Posterior cingulate gyrus (tissue), 11 donors: ENCODE measurements at regions not wholly inside any gene's neighbourhood (a gene's known extent, or its start where the extent isn't known, plus 50 kb on each side); places are given as distances from the start of the nearest gene placed in this dataset.

Experiments
- DNase-seq, 10 donors: peaks; one replicate each; pipeline versions ENCODE4 v3.0.0 to v3.0.0-alpha.2; 2020 to 2021; ENCODE audit warnings: mixed read lengths in 3 of 10
- intact Hi-C: fragments of 100-400 bp; cut with DNase I; formaldehyde crosslinking; loops from one replicate; pipeline ENCODE4 v1.15.1; 2023

- DNase-seq, result no peak
- intact Hi-C loops, result no loop called here
These were observed 240.4 kb downstream of the SNAPC1 start for GRCh38 chr14:62002642-62003041.

GRCh38 chr14:62003701-62004100, 241.5 kb downstream of the SNAPC1 start:
- DNase-seq, result no peak
- intact Hi-C loops, result no loop called here

GRCh38 chr14:62006116-62006731, 244.0 kb downstream of the SNAPC1 start:
- DNase-seq, result no peak
- intact Hi-C loops, result no loop called here

DNA sequence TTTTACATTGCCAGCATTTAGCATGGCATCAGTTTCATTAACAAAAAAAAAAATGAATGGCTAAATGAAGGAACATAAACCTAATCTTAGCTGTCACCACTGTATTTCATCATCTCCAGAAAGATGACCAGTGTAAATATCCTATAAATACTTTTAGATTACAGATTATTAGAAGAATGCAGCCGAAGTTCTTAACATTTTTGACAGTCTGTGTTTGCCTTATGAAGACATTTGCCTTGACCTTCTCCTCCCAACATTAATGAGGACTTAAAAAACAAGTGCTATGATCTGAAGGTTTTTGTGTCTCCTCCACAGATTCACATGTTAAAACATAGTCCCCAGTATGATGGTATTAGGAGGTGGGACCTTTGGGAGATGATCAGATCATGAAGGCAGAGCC, 253.0 kb downstream of the SNAPC1 start:
- intact Hi-C loops, result no loop called here
- DNase-seq, result no peak

DNA sequence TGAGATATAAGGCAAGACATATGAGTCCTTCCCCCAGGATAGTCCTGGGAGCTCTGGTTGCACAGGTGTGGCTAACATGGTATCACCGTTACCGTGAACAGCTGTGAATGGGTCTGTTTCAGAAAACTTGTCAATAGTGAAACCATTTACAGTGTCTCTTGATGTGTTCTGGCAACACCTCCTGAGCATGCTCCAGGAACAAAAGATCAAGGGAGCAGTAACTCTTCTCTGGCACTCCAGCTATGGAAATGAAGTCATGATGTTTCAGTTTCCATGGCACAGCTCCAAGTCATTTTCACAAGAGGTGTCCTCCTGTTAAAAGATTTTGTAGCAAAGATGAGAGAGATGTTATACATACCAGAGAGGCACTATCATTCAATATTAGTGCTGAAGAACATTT, 253.7 kb downstream of the SNAPC1 start:
- intact Hi-C loops, result no loop called here
- DNase-seq, result no peak

GRCh38 chr14:62017651-62018230, 255.5 kb downstream of the SNAPC1 start:
- no peak for DNase-seq
- intact Hi-C loops, result no loop called here

DNA sequence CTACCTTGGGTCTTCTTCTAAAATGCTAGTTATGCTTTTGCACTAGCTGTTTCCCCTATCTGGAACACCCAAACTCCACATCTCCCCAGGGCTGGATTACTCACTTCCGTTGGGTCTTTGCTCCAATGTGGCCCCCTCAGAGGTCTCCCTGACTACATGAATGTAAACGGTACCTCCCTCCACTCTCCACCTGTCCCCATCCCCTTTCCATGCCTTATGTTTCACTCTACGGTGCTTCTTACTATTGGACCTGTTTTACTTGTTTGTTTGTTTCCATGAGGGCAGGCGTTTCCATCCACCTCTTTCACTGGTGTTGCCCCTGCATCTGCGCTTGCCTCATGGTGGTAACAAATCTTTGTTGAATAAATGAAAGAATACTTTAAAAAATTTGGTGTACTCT, 256.4 kb downstream of the SNAPC1 start:
- intact Hi-C loops, result no loop called here
- no peak for DNase-seq

DNA sequence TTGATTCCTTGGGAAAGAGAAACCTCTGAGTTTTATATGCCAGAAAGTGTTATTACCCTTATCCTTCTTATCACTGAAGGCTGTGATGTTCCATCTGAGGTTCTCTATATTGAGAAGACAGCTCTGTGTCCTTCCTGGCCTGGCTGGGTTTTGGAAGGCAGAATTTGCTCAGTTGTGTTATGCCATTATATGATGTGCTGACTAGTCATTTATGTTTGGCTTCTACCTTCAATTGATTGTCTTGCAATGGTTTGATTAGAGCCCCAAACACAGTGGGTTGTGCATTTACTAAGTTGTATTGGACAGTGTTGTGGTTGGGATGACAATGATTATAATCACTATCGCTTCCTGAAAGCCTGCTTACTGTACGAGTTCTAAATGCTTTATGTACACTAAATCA, 265.7 kb downstream of the SNAPC1 start:
- intact Hi-C loops, result no loop called here
- DNase-seq, result no peak

DNA sequence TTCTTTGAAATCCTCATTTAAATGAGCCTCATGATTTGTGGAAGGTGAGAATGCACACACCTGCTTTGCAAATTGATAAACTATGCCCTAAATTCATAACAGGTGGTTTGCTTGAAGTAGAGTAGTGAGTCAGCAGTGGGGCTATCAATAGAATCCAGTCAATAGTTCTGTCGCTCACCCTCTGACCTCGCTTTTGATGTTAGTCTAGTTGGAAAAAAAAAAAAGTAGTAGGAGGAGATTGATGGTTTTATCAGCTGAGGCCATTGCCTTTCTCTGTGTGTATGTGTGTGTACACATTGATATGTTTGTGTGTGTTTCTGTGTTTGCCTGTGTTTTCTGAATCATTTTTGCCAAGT, 267.3 kb downstream of the SNAPC1 start:
- no peak for DNase-seq
- intact Hi-C loops, result no loop called here

DNA sequence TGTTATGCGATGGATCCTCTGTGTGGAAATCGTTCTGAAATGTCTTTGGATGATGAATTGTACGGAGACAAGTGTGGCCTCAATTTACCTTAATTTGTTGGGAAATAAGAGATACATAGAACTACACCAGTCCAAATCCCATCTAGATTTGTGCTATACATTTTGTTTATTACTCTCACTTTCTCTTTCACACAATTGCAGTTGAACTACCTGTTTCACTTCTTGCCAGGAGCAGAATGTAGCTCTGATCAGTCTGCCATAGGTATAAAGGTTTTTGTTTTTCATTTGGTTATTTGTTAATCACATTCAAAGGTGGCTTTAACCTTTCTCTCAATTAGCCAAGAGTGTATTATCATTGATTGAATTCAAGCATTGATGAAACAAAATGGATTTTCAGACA, 268.2 kb downstream of the SNAPC1 start:
- DNase-seq, result no peak
- intact Hi-C loops, result no loop called here

GRCh38 chr14:62031504-62031903, 269.3 kb downstream of the SNAPC1 start:
- no peak for DNase-seq
- intact Hi-C loops, result no loop called here

DNA sequence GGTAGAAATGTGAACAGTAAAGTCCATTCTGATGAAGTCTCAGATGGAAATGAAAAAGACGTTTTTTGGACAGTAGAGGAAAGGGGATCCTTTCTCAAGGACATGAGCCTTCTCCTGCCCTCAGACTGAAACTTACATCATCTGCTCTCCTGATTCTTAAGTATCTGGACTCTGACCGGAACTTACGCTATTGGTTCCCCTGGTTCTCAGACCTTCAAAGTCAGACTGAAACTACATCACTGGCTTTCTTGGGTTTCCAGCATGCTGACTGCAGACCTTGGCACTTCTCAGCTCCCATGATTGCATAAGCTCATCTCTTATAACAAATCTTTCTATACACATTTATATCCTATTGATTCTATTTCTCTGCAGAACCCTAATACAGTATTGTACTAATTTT, 291.0 kb downstream of the SNAPC1 start:
- intact Hi-C loops, result no loop called here
- no peak for DNase-seq

DNA sequence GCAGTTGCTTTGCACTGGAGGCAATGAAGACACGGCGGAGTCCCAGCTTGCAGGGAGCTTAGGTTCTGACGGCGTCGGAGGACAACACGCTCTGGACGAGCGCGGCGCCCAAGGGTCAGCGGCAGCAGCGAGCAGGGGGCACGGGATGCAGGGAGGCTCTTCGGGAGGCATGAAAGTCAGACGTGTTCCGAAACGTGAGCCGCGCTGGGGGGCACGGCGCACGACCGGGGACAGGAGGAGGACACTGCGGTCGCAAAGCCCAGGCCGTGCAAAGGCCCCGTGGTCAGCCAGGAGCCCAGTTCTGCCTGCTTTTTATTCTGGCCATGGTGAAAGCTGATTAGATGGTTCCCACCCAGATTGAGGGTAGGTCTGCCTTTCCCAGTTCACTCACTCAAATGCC, 294.6 kb downstream of the SNAPC1 start:
- intact Hi-C loops, result no loop called here
- peak in 2 of 10 donors; percentile 65 to 70 for DNase-seq

DNA sequence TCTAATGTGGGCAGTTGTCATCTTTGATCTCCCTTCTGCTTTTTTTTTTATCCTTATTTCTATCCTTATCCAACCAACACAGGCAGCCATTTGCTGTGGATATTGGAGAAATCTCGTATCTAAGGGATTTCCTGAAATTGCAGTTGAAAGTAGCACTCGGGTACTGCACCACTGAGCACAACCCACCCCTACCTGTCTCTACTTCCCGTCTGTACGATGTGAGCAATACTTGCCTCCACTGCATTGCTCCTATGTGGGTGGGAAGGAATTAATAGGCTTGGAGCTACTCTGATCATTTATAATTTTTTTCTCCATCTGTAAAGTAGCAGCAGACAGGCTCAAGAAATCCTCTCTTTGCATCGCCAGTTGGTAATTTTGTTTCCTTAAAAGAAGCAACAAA, 300.4 kb downstream of the SNAPC1 start:
- no peak for DNase-seq
- intact Hi-C loops, result no loop called here

- DNase-seq, result no peak
These were observed 302.6 kb downstream of the SNAPC1 start for GRCh38 chr14:62064751-62065323.

DNA sequence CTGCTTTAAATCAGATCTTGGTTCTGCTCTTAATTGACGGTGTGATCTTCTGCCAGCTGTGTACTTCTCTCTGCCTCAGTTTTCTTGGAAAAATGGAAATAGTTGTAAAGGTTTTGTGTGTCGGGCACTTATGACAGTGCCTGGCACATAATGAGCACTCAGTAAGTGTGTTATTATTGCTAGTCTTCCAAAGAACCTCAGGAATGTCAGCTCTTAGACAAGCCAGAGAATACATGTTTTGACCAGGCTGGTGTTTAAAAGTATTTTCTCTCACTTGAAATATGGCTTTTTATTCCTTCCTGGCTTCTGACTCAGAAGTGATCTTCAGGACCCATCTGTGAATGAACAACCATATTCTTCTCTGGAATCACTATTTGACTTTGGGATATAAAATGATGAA, 304.1 kb downstream of the SNAPC1 start:
- DNase-seq, result no peak
- intact Hi-C loops, result no loop called here

More at GRCh38 chr14:62064751-62065323, 302.6 kb downstream of the SNAPC1 start:
- intact Hi-C loops, result no loop called here

- no peak for DNase-seq
- intact Hi-C loops, result no loop called here
These were observed 308.8 kb downstream of the SNAPC1 start for GRCh38 chr14:62071039-62071438.

GRCh38 chr14:62076368-62076767, 314.1 kb downstream of the SNAPC1 start:
- DNase-seq, result no peak
- intact Hi-C loops, result no loop called here

- no peak for DNase-seq
- intact Hi-C loops, result no loop called here
These were observed 314.8 kb downstream of the SNAPC1 start for GRCh38 chr14:62076825-62077605.

DNA sequence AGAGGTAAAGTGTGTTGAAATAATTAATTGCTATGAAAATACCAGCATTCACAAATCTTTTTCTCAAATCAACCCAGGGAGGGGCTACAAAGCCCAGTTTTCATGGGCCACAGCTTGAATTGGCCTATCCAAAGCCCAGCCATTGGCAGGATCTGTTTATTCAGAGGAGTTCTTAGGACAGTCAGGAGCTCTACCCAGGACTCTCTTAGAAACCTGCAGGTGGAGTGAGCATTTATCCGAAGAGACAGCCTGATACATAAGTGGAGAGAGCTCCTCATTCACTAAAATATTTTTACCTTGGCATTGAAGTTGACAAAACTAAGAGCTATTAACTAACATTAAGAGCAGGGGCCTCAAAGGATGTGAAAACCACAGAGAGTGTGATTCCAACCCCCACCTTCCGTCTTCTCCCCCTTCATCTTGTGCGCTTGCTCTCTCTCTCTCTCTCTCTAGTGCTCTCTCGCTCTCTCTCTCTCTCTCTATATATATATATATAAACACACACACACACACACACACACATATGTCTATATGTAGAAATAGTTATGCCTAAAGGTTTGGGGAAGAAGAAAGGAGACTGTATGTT, 315.5 kb downstream of the SNAPC1 start:
- intact Hi-C loops, result no loop called here
- DNase-seq, result no peak

DNA sequence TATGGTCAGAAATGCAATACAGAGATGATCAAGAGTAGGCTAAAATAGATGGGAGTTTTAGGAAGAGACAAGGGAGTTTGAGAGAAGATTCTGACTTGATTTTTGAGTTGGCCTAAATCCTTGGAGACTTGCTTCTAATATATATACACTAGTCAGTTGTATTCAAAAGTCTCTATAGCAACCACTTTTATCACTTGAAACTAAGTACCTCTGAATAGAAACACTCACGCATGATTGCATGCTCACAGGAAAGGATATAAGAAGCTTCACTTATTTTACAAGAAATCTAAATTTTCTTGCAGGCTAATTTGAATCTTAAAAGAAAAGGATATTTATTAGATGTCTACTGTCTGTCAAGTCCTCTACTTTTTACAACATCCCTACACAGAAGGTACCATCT, 316.8 kb downstream of the SNAPC1 start:
- DNase-seq, result no peak
- intact Hi-C loops, result no loop called here
